NCI-H748 (cell line): ENCODE measurements at regions not wholly inside any gene's neighbourhood (a gene's known extent, or its start where the extent isn't known, plus 50 kb on each side); places are given as distances from the start of the nearest gene placed in this dataset.

Experiments
- DNase-seq: peaks from one replicate; lab custom pipeline; 2025; ENCODE audit not compliant: unreplicated experiment; lab: John Stamatoyannopoulos, UW

- DNase-seq = no peak
Measured at GRCh38 chr2:145085612-145086011, 565.7 kb upstream of the ZEB2 start.

- DNase-seq = no peak
Measured at GRCh38 chr2:145080426-145080825, 560.5 kb upstream of the ZEB2 start.

- no peak for DNase-seq
Measured at GRCh38 chr2:145079641-145080040, 559.7 kb upstream of the ZEB2 start.

- no peak for DNase-seq
Measured at GRCh38 chr2:145078923-145079322, 559.0 kb upstream of the ZEB2 start.

- DNase-seq = no peak
Measured at GRCh38 chr2:145076085-145076484, 556.2 kb upstream of the ZEB2 start.

- DNase-seq = no peak
Measured at GRCh38 chr2:145075454-145076062, 555.6 kb upstream of the ZEB2 start.

- DNase-seq = no peak
Measured at GRCh38 chr2:145070703-145071102, 550.8 kb upstream of the ZEB2 start.

- no peak for DNase-seq
Measured at GRCh38 chr2:145068509-145068908, 548.6 kb upstream of the ZEB2 start.

- DNase-seq = no peak
Measured at GRCh38 chr2:145067549-145068030, 547.7 kb upstream of the ZEB2 start.

- no peak for DNase-seq
Measured at GRCh38 chr2:145066856-145067548, 547.1 kb upstream of the ZEB2 start.

GRCh38 chr2:145066151-145066661, 546.3 kb upstream of the ZEB2 start:
- no peak for DNase-seq

- no peak for DNase-seq
Measured at GRCh38 chr2:145065342-145065741, 545.4 kb upstream of the ZEB2 start.

GRCh38 chr2:145064511-145064910, 544.6 kb upstream of the ZEB2 start:
- DNase-seq = no peak

GRCh38 chr2:145060876-145061275, 541.0 kb upstream of the ZEB2 start:
- no peak for DNase-seq

GRCh38 chr2:145059914-145060313, 540.0 kb upstream of the ZEB2 start:
- DNase-seq = no peak

- no peak for DNase-seq
Measured at GRCh38 chr2:145059343-145059742, 539.4 kb upstream of the ZEB2 start.

- DNase-seq = no peak
Measured at GRCh38 chr2:145058457-145058856, 538.5 kb upstream of the ZEB2 start.

GRCh38 chr2:145055651-145056050, 535.7 kb upstream of the ZEB2 start:
- DNase-seq = no peak

GRCh38 chr2:145050134-145050533, 530.2 kb upstream of the ZEB2 start:
- DNase-seq = no peak

GRCh38 chr2:145049475-145049874, 529.6 kb upstream of the ZEB2 start:
- no peak for DNase-seq

GRCh38 chr2:145047554-145047953, 527.6 kb upstream of the ZEB2 start:
- DNase-seq = no peak

GRCh38 chr2:145044491-145044890, 524.6 kb upstream of the ZEB2 start:
- no peak for DNase-seq
